ENCODE measurements at regions not wholly inside any gene's neighbourhood (a gene's known extent, or its start where the extent isn't known, plus 50 kb on each side); places are given as distances from the start of the nearest gene placed in this dataset.
A peak's percentile ranks its signal among the peaks of the same experiment; 100 is the strongest.

DNA sequence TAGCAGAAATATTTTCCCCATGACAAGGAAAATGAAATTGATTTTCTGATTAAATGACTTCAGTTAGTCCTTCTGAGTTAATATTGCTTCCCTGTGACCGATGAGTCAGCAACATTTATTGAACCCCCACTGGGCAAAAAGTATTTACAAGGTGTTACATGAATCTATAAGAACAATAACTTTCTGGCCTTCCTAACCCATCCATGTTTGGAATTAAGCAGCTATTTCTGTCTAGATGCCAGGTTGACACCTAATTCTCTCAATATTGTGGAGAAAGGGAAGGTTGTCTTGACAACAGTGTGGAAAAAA lies 112.9 kb upstream of the JAZF1 start:
- DNase-seq (ENCODE audit: low spot score): no peak

DNA sequence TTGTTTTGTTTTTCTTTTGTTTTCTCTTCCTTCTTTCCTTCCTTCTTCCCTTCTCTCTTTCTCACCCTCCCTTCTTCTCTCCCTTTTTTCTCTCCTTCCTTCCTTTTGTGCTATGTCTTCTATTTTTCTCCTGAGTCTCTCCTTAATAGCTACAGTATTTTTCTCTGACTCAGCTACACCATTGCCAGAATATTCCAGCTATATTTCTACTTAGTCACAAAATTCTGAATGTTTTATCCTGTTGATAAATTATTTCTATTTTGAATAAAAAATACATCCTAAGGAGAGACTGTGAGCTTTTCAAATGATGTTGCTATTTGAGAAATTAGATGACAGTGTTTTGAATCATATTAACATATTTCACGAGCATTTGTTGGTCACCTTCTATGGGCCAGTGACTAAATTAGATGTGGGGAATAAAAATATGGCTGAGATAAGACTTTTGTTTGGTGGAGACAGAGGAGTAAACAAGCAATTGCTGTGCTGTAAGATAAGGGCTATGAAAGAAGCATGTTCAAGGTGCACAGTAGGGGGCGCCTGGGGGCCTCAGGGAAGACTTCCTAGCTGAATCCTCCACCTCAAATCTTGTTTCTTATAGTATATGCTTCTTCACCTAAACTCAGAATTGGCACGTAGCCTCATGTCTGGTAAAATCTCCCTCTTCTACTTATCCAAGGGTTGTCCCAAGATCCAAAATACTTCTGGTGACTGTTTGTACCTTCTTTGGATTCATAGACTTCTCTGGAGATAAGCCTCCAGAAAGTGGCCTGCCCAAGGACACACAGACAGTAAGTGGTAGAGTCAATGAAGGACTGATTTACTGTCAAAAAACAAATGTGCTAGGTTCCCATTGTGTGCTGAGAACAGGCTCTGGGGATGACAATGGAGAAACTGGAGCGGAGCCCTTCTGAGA lies 115.5 kb upstream of the CREB5 start:
- DNase-seq (ENCODE audit: low spot score): no peak

- peak; percentile 20 for DNase-seq (ENCODE audit: low spot score)
These were observed 114.4 kb upstream of the CREB5 start for GRCh38 chr7:28297801-28298459.

DNA sequence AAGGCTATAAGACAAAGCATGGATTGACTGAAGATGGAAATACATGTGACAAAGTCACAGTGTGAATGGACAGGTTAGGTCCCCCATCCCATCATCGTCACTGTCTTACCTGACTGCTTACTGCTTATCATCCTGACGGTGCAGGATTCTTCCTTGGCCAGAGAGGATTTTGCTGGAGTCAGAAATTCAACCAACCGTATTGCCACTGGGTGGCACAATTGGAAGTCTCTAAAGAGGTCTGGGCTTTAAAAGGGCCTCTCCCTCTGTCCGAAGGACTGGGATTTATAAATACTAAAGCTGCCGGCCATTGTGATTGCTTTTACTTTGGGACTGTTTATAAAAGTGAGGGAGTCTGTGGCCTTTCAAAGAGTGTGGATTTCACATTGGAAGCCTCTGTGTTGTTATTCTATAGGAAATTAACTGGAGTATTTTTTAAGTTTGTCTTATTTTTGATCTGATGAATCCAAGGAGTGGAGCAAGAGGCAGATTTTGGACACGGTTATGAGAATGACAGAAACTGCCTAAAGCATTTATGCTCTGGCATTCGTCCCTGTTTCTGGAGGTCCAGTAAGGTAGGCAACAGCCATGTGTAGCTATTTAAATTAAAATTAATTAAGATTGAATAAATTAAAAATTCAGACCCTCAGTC lies 113.3 kb upstream of the CREB5 start:
- DNase-seq (ENCODE audit: low spot score): no peak

DNA sequence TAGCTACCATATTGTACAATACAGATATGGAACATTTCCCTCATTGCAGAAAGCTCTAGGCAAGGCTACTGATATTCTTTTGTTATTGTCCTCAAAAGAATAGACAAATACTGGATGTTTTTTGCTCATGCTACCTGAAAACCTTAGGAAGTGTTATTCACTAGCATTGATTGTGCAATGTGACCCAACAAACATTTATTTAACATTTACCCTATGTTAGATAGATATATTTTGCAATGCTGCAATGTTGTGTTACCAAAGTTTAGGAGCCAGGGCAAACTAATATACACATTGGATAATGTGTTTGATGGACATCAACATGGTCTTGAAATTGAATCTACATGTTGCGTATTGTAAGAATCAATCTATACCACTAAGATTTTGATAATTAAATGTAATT lies 112.8 kb upstream of the CREB5 start:
- DNase-seq (ENCODE audit: low spot score): no peak

DNA sequence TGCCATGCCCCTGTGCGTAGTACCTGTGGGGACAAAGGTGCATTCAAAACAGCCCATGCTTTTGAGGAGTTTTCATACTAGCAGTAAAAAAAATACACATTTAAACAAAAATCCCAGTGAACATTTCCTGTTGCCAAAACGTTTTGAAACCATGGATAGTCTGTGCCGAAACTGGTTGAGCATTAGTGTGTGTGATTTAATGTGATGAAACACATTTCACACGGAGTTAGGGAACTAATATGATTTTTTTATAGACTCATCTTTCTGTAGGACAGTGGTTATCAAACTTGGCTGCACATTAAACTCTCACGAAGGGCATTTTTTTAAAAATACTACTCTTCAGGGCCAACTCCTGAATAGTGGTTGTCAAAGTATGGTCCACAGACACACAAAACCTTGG lies 111.8 kb upstream of the CREB5 start:
- DNase-seq (ENCODE audit: low spot score): no peak

DNA sequence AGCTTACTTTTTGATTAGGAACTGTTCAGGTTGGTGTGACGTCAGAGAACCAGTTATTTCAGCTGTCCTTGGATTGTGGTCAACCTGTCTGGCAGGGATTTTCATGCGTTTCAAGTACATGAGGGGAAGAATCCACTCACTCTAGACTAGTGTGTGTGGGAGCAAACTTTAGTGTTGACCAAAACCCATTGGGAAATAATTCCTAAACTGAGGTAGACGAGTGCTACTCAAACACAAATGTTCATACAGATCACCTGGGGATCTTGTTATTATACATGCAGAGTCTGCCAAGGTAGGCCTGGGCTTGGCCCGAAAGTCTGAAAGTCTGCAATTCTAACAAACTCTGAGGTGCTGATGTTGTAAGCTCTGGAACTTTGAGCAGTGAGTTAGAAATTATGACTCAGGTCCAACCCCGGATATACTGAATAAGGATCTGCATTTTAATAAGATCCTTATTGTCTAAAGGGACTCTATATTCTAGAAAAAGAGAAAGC lies 111.1 kb upstream of the CREB5 start:
- no peak for DNase-seq (ENCODE audit: low spot score)

DNA sequence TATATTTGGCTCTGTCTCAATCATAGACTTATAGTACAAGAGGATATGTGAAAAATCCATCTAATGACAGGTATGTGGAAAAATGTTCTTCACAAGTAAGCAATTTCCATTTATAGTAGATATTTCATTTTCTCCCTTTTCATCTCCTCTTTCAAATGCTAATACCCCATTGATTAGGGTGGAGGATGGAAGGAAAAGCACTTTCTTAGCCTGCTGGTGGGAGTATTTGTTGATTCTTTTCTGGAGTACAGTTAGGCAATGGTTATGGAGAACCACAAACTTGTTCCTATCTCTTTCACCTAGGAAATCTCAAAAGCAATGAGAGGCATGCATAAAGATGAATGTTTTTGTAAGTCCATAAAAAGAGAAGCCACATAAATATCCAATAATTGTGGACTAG lies 108.0 kb upstream of the CREB5 start:
- DNase-seq (ENCODE audit: low spot score): no peak

DNA sequence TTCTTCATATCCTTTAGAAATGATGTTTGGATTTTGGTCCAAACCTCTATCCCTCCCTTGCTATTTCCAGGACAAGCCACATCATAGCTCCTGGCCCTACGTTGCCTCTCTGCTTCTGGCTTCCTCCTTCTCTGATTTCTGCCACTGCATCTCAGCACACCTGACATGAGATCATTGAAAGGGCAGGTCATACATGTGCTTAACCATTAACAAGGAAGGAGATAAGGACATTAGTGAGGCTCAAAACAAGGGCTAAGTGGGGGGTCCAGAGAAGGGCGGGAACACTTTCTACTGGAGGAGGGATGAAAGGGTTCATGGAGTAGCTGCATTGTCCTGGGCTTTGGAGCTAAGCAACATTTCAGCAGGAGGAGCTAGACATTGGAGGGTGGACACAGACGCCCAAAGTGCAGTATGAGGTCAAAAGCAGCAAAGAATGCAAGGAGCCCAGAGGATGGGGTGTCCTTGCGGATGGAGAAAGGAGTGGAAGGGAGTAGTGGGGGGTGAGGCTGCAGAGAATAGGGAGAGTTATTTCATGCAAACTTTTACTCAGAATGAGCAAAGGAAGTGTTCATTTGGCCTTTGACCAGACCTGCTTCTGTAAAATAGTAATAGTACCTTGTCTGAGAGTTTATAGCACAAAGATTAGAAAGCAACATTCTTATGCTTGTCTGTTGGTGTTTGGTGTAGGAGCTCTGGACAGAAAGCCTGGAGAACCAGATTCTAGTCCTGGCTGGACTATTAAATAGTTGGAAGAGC lies 102.4 kb upstream of the CREB5 start:
- DNase-seq (ENCODE audit: low spot score): no peak

- DNase-seq (ENCODE audit: low spot score): no peak
These were observed 101.9 kb upstream of the CREB5 start for GRCh38 chr7:28310460-28310848.

DNA sequence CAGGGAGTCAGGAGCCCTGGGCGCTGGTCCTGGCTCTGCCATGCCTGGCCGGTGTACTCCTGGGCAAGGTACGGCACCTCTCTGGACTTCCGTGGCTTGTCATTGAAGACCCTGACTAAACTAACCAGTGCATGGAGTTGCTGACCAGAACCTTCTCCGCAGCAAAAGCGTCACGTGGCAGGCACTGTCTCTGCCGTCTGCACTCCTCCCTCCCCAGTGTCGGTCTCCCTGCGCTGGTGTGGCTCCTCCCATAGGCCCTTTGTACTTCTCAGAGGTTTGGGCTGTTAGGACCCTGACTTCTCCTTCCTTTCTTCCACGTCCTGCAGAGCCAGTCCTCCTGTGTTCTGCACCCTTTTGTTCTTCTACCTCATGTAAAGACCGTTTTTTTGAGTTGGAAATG lies 100.6 kb upstream of the CREB5 start:
- no peak for DNase-seq (ENCODE audit: low spot score)

DNA sequence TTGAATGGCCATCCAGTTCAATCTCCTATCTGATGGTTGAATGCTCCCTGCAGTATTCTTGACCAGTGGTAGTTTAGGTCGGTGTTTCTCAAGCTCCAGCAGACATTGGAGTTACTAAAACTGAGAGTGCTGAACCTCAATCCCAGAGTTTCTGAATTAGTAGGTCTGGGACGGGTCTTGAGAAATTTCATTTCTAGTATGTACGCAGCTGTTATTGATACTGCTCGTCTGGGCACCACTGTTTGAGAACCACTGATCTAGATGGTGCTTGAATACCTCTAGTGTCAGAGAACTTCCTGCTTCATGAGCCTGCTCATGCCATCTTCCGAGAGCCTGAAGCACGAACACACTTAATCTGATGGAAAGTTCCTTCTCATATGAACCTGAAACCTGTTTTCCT lies 99.4 kb upstream of the CREB5 start:
- DNase-seq (ENCODE audit: low spot score): no peak

DNA sequence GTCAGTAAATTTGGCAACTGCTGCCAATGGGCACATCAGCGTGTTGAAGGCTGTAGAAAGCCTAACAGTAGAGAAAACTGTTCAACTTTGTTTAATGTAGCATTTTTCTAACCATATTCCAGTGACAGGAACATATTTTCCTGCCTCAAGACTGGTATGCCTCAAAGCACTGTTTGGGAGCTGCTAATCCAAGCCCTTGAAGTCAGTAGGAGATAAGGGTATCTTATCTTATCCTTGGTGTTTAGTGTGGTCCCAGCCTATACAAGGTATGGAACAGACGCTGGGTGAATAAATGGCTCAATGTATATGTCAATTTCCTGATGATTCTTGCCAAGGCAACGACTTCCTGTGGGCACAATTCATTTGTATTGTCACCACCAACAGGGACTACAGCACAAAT lies 97.5 kb upstream of the CREB5 start:
- DNase-seq (ENCODE audit: low spot score): no peak

- no peak for DNase-seq (ENCODE audit: low spot score)
These were observed 96.5 kb upstream of the CREB5 start for GRCh38 chr7:28315565-28316410.

DNA sequence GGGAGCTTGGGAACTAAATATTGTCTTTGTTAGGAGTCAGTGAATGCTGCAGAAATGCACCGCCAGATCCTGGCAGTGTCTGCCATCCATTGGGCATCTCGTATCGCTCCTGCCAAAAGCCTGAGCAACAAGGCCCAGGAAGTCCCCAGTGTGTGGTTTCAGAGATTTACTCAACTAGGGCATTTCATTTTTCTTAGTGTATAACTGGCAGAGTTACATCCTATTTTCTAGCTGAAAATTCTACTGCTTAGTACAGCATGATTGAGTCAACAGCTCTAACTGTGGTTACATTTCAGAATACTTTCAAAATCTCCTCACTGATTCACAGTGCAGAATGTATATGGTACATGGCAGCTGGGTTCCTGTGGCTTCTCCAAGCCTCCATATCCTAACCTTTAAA lies 95.8 kb upstream of the CREB5 start:
- no peak for DNase-seq (ENCODE audit: low spot score)

- DNase-seq (ENCODE audit: low spot score): no peak
These were observed 94.1 kb upstream of the CREB5 start for GRCh38 chr7:28318101-28318762.

- no peak for DNase-seq (ENCODE audit: low spot score)
These were observed 88.5 kb upstream of the CREB5 start for GRCh38 chr7:28323833-28324232.

DNA sequence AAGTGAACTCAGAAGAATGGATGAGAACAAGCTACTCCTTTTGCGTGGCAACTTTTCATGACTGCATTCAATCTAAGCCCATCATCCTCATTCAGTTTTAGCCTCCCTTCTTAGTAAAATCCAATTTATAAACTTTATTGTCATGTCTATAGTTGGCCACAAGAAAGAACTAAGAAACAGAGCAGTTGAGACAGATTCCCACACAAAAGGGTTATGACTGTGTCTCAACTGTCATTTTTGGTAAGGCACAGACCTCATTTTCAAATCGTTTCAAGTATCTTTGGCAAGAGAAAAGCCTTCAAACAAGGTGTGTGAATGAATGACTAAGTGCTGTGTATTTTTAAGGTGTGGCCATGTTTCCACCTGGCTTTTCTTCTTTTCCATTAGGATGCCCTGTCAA lies 84.2 kb upstream of the CREB5 start:
- DNase-seq (ENCODE audit: low spot score): no peak

DNA sequence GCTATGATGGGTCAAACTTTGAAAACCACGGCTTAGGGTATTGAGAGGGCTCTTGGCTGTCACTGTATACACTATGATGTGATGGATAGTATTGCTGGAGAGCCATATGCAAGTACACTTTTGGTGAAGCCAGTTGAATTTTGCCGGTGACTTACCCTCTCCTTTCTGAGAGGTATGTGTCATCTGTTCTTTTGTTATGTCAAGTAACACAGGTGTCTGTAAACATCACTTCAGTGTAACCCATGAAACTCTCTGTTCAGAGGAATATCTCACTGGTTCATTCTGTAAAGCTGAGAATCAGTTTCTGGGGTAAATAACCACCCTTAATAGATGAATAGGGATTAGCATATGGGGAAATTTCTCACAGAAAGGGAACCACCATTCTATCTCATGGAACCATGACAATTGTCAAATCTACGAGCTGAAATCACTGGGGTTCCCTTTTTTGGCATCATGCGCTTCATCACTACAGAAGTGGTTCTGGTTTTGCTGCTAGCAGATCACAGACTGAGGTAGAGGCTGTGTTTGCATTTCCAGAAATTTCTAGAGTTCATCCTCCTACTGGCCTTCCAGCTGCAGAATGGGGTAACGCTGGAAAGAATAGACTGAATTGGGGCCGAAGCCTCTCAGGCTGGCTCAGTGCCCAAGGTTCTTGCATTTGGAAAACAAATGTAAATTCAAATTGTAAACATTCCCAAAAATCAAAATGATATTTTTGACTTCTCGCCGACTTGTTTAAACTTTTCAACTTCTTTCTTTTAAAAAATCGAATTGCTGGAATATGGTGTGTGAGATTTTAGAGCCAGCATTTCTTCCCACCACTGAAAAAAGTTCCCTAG lies 83.3 kb upstream of the CREB5 start:
- DNase-seq (ENCODE audit: low spot score): no peak

Data from left forelimb (tissue), 1 donor.